ENCODE measurements at regions not wholly inside any gene's neighbourhood (a gene's known extent, or its start where the extent isn't known, plus 50 kb on each side); places are given as distances from the start of the nearest gene placed in this dataset.
A peak's percentile ranks its signal among the peaks of the same experiment; 100 is the strongest.

- no peak overlapping the region for H3K4me2 ChIP-seq (ENCODE audit: extremely low read depth, insufficient read depth, low read length)
- no peak overlapping the region for H2AFZ ChIP-seq (ENCODE audit: low read length)
- H3K27ac ChIP-seq (ENCODE audit: insufficient read depth, low read length), result no peak overlapping the region
- no peaks in the 10 kb centered on the region for H3K4me1 ChIP-seq (ENCODE audit: control insufficient read depth, extremely low read depth, insufficient read depth, low read length)
- no peaks in the 10 kb centered on the region for H4K20me1 ChIP-seq (ENCODE audit: control insufficient read depth, extremely low read depth, insufficient read depth, low read length)
- H3K27me3 ChIP-seq (ENCODE audit: control insufficient read depth, insufficient read depth, low read length), result no peaks in the 10 kb centered on the region
- no peak for TF ChIP-seq EZH2 (IDR thresholded peaks at IDR 0.05; ENCODE audit: low read length, missing control alignments)
- peak in 1 of 2 donors; percentile 9 for TF ChIP-seq CTCF (conservative IDR thresholded peaks at IDR 0.05 in 1 of 2, IDR thresholded peaks at IDR 0.05 in 1 of 2; ENCODE audit: low read depth in 1 of 2, low read length in 2 of 2)
- DNase-seq (ENCODE audit: low read depth in 2 of 2), result no peak
- no peak overlapping the region for H3K9ac ChIP-seq (ENCODE audit: insufficient read depth, low read length)
- H3K79me2 ChIP-seq (ENCODE audit: control insufficient read depth, insufficient read depth, low read length), result no peaks in the 10 kb centered on the region
- H3K9me3 ChIP-seq (ENCODE audit: control insufficient read depth, insufficient read depth, low read depth, low read length), result no peaks in the 10 kb centered on the region
- no peak overlapping the region for H3K4me3 ChIP-seq (replicated peaks in 1 of 4; ENCODE audit: control extremely low read depth in 1 of 4, insufficient read depth in 1 of 4, low read depth in 3 of 4, low read length in 4 of 4)
- H3K36me3 ChIP-seq (ENCODE audit: control insufficient read depth, insufficient read depth, low read length), result no peaks in the 10 kb centered on the region
These were observed 155.7 kb upstream of the LRIG3 start for GRCh38 chr12:59075968-59076490.

GRCh38 chr12:59075141-59075540, 154.8 kb upstream of the LRIG3 start:
- TF ChIP-seq EZH2 (IDR thresholded peaks at IDR 0.05; ENCODE audit: low read length, missing control alignments) (no peak), CTCF (conservative IDR thresholded peaks at IDR 0.05 in 1 of 2, IDR thresholded peaks at IDR 0.05 in 1 of 2; ENCODE audit: low read depth in 1 of 2, low read length in 2 of 2) (no peak)
- no peaks in the 10 kb centered on the region for H3K9me3 ChIP-seq (ENCODE audit: control insufficient read depth, insufficient read depth, low read depth, low read length)
- no peak for DNase-seq (ENCODE audit: low read depth in 2 of 2)
- no peaks in the 10 kb centered on the region for H3K4me1 ChIP-seq (ENCODE audit: control insufficient read depth, extremely low read depth, insufficient read depth, low read length)
- H2AFZ ChIP-seq (ENCODE audit: low read length), result no peak overlapping the region
- no peaks in the 10 kb centered on the region for H3K36me3 ChIP-seq (ENCODE audit: control insufficient read depth, insufficient read depth, low read length)
- H3K9ac ChIP-seq (ENCODE audit: insufficient read depth, low read length), result no peak overlapping the region
- no peaks in the 10 kb centered on the region for H4K20me1 ChIP-seq (ENCODE audit: control insufficient read depth, extremely low read depth, insufficient read depth, low read length)
- no peaks in the 10 kb centered on the region for H3K27me3 ChIP-seq (ENCODE audit: control insufficient read depth, insufficient read depth, low read length)
- H3K4me2 ChIP-seq (ENCODE audit: extremely low read depth, insufficient read depth, low read length), result no peak overlapping the region
- no peaks in the 10 kb centered on the region for H3K79me2 ChIP-seq (ENCODE audit: control insufficient read depth, insufficient read depth, low read length)
- no peak overlapping the region for H3K27ac ChIP-seq (ENCODE audit: insufficient read depth, low read length)
- H3K4me3 ChIP-seq (replicated peaks in 1 of 4; ENCODE audit: control extremely low read depth in 1 of 4, insufficient read depth in 1 of 4, low read depth in 3 of 4, low read length in 4 of 4), result no peak overlapping the region

GRCh38 chr12:59070322-59070933, 150.1 kb upstream of the LRIG3 start:
- Histone ChIP-seq H3K27me3 (ENCODE audit: control insufficient read depth, insufficient read depth, low read length) (no peaks in the 10 kb centered on the region), H3K4me3 (replicated peaks in 1 of 4; ENCODE audit: control extremely low read depth in 1 of 4, insufficient read depth in 1 of 4, low read depth in 3 of 4, low read length in 4 of 4) (no peak overlapping the region), H3K9me3 (ENCODE audit: control insufficient read depth, insufficient read depth, low read depth, low read length) (no peaks in the 10 kb centered on the region), H3K9ac (ENCODE audit: insufficient read depth, low read length) (no peak overlapping the region), H3K79me2 (ENCODE audit: control insufficient read depth, insufficient read depth, low read length) (no peaks in the 10 kb centered on the region), H3K4me1 (ENCODE audit: control insufficient read depth, extremely low read depth, insufficient read depth, low read length) (no peaks in the 10 kb centered on the region), H3K4me2 (ENCODE audit: extremely low read depth, insufficient read depth, low read length) (no peak overlapping the region), H3K36me3 (ENCODE audit: control insufficient read depth, insufficient read depth, low read length) (no peaks in the 10 kb centered on the region), H2AFZ (ENCODE audit: low read length) (peak overlapping the region; percentile 1), H4K20me1 (ENCODE audit: control insufficient read depth, extremely low read depth, insufficient read depth, low read length) (no peaks in the 10 kb centered on the region), H3K27ac (ENCODE audit: insufficient read depth, low read length) (no peak overlapping the region)
- DNase-seq (ENCODE audit: low read depth in 2 of 2), result peak in 1 of 2 donors; percentile 64
- TF ChIP-seq EZH2 (IDR thresholded peaks at IDR 0.05; ENCODE audit: low read length, missing control alignments) (no peak), CTCF (conservative IDR thresholded peaks at IDR 0.05 in 1 of 2, IDR thresholded peaks at IDR 0.05 in 1 of 2; ENCODE audit: low read depth in 1 of 2, low read length in 2 of 2) (no peak)
